ENCODE measurements at regions not wholly inside any gene's neighbourhood (a gene's known extent, or its start where the extent isn't known, plus 50 kb on each side); places are given as distances from the start of the nearest gene placed in this dataset.

DNA sequence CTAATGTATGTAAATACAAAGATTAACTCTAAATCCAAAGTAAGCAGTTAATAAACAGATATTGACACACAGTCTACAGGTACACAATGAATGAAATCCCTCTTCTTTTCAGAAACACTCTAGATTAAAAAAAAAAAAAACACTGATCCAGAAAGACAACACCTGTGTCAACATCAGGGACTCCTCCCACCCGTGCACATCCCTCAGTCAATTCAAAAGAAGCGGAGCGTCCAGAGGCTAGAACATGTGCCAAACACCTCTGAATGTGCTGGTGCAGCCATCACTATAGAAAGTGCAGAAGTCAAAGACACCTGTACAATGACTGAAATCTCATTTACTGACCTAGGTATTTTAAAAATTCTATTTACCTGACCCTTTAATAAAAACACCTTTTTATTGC lies 622.6 kb upstream of the ID2 start:
- H3K27me3 Mint-ChIP-seq = no peaks in the 10 kb centered on the region
- DNase-seq = no peak
- no peak overlapping the region for H3K4me3 Mint-ChIP-seq
- no peak overlapping the region for H3K27ac Mint-ChIP-seq
- peaks cover 1% of the 10 kb centered on the region for H3K36me3 Mint-ChIP-seq (ENCODE audit: low read depth)
- peaks cover 11% of the 10 kb centered on the region for H3K4me1 Mint-ChIP-seq (ENCODE audit: low read depth)
- peaks cover 18% of the 10 kb centered on the region for H3K9me3 Mint-ChIP-seq

DNA sequence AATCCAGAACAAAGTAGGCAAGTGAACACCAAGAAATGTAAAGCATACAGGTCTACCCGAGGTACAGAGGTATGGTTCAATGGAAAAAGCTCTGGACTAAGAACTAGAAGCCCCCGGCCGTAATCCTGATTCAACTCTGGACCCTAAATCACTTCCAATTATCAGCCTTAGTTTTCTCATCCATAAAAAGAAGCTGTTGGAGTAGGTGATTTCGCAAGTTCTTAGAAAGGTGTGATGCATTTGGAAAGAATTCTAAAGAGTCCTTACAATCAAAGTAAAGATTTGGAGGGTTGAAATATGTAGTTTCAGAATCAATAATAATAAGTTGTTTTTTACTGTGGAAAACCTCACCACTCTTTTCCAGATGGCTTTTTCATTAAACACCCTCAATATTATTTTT lies 622.1 kb upstream of the ID2 start:
- peaks cover 4% of the 10 kb centered on the region for H3K36me3 Mint-ChIP-seq (ENCODE audit: low read depth)
- H3K4me1 Mint-ChIP-seq (ENCODE audit: low read depth) = peaks cover 16% of the 10 kb centered on the region
- H3K27me3 Mint-ChIP-seq = no peaks in the 10 kb centered on the region
- no peak overlapping the region for H3K27ac Mint-ChIP-seq
- H3K9me3 Mint-ChIP-seq = peaks cover 23% of the 10 kb centered on the region
- no peak overlapping the region for H3K4me3 Mint-ChIP-seq
- DNase-seq = no peak

DNA sequence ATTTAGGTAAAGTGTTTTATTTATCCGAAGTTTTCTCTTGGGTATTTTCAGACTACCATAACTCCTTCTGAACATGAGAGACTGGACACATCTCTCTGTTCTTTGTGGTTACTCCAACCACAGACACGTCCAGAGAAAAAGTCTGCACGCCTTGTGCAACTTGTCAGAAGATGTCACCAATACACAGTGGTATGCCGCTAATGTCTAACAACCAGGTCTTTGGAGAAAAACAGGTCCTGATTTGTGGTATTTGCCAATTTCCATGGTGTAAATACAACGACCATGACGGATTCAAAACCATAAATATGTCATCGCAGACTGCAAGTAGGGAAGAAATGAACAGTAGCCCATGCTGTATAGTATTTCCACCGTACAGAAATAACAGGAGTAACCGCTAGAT lies 620.6 kb upstream of the ID2 start:
- Mint-ChIP-seq H3K36me3 (ENCODE audit: low read depth) (peaks cover 4% of the 10 kb centered on the region), H3K4me3 (no peak overlapping the region), H3K27me3 (no peaks in the 10 kb centered on the region), H3K4me1 (ENCODE audit: low read depth) (peaks cover 18% of the 10 kb centered on the region), H3K9me3 (peaks cover 23% of the 10 kb centered on the region), H3K27ac (no peak overlapping the region)
- DNase-seq = no peak

DNA sequence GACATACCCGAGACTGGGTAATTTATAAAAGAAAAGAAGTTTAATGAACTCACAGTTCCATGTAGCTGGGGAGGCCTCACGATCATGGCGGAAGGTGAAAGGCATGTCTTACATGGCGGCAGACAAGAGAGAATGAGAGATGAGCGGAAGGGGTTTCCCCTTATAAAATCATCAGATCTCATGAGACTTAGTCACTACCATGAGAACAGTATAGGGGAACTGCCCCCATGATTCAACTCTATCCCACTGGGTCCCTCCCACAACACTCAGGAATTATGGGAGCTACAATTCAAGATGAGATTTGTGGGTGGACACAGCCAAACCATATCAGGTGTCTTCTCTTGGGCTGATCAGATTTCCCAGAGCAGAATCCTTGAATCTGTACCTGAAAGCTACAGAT lies 617.3 kb upstream of the ID2 start:
- DNase-seq = no peak
- Mint-ChIP-seq H3K36me3 (ENCODE audit: low read depth) (peaks cover 4% of the 10 kb centered on the region), H3K27me3 (no peaks in the 10 kb centered on the region), H3K9me3 (peaks cover 13% of the 10 kb centered on the region), H3K4me1 (ENCODE audit: low read depth) (peaks cover 12% of the 10 kb centered on the region), H3K27ac (no peak overlapping the region), H3K4me3 (no peak overlapping the region)

DNA sequence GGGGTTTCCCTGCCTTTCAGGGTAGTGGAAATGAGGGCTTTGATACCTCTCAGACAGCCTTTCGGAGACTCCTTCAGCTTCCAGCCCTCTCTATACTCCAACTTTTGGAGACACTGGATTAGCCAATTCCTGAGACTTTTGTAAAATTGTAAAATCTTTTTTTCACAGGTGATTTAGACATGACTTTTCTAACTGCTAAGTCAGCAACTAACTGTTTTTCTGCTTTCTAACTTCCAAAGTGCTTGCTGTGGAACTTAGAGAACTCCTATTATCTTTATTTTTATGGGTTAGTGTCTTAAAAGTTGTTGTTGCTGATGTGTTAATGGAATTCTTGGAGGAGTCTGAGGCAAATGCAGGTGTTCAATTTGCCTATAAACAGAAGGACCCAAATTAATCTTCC lies 616.7 kb upstream of the ID2 start:
- H3K9me3 Mint-ChIP-seq = peaks cover 13% of the 10 kb centered on the region
- no peaks in the 10 kb centered on the region for H3K27me3 Mint-ChIP-seq
- peaks cover 4% of the 10 kb centered on the region for H3K36me3 Mint-ChIP-seq (ENCODE audit: low read depth)
- no peak overlapping the region for H3K27ac Mint-ChIP-seq
- H3K4me1 Mint-ChIP-seq (ENCODE audit: low read depth) = peaks cover 8% of the 10 kb centered on the region
- no peak for DNase-seq
- no peak overlapping the region for H3K4me3 Mint-ChIP-seq

DNA sequence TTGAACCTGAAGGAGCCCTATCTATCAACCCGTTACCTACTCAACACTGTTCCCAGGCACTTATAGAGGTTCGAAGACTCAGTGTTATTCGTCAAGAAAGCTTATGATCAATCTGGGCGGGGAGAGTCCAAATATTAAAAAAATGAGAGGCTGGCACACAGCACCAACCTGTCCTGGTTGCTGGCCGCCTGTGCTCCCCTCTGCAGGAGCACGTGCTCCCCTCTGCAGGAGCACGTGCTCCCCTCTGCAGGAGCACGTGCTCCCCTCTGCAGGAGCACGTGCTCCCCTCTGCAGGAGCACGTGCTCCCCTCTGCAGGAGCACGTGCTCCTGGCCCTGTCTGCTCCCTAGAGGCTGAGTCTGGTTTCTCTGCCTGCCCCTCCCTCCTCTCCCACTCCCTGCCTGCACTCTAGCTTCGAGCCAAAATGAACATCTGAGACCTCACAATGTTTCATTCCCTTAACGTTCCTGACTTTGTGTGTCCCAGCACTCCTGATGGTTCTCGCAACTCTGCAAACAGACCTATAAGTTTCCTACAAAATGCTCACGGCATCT lies 614.0 kb upstream of the ID2 start:
- Mint-ChIP-seq H3K4me3 (no peak overlapping the region), H3K36me3 (ENCODE audit: low read depth) (peaks cover 4% of the 10 kb centered on the region), H3K27ac (no peak overlapping the region), H3K4me1 (ENCODE audit: low read depth) (peaks cover 13% of the 10 kb centered on the region), H3K9me3 (peaks cover 13% of the 10 kb centered on the region), H3K27me3 (no peaks in the 10 kb centered on the region)
- DNase-seq = no peak

DNA sequence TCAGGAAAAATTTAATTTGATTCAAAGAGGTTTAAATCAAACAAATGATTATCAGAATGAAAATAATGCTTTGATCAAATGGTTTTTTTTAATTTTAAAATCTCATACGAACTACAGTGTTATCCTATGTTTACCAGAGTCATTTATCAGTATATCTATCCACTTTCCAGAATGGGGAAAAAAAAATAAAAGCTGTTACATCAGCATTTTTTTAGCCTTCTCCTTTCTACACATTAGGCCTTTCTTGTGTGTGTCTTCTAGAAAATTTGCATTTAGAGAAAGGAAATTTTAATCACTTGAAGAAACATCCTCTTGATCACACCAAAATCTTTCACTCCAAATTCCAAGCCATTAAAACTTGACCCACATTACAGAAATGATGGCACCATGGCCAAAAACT lies 608.9 kb upstream of the ID2 start:
- no peak for DNase-seq
- Mint-ChIP-seq H3K9me3 (peaks cover 7% of the 10 kb centered on the region), H3K36me3 (ENCODE audit: low read depth) (peaks cover 9% of the 10 kb centered on the region), H3K4me1 (ENCODE audit: low read depth) (peaks cover 19% of the 10 kb centered on the region), H3K27ac (no peak overlapping the region), H3K27me3 (no peaks in the 10 kb centered on the region), H3K4me3 (no peak overlapping the region)

DNA sequence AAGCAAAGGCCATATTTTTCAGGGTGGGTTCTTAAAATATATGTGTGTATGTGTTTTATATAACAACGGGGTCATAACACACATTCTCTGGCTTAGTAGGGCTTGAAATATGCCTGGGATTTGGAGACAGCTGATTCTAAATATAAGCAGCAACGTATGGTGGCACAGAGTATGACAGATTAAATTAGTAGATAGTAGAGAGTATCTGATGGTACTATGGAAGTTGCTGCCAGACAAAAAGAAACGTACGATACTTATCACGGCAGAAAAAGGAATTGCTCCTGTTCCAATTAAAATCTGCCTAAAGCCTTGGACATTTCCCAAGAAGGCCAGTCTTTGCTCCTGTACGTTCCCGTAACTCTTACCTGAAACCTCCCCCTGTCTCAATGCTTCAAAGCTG lies 607.9 kb upstream of the ID2 start:
- H3K4me3 Mint-ChIP-seq = no peak overlapping the region
- H3K9me3 Mint-ChIP-seq = peaks cover 14% of the 10 kb centered on the region
- peaks cover 9% of the 10 kb centered on the region for H3K36me3 Mint-ChIP-seq (ENCODE audit: low read depth)

DNA sequence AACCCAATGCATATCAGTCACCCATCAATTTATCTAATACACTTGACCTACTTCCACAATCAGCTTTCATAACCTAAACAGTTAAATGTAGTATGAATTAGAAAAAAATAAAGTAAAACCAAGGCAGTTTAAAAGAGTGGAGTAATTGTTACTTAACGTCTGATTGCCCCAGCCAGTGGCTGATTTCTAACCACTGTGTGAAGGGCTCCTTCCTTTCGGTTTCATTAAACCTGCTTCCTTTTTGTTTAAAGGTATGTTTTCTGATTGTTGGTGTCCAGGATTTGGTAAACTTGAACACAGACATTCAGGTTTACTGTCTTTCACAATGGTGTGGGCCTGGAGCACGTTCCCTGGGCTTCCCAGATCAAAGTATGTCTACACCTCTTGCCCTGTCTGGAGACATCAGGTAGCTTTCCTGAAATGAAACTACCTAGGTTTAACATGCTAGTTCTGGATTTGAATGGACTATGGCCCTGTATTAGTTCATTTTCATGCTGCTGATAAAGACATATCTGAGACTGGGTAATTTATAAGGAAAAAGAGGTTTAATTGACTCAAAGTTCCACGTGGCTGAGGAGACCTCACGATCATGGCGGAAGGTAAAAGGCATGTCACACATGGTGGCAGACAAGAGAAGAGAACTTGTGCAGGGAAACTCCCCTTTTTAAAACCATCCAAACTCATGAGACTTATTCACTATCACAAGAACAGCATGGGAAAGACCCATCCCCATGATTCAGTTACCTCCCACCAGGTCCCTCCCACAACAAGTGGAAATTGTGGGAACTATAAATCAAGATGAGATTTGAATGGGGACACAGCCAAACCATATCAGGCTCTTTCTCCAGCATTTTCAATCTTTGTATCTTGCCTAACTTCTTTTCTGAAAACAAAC lies 605.2 kb upstream of the ID2 start:
- H3K27ac Mint-ChIP-seq = no peak overlapping the region
- H3K4me3 Mint-ChIP-seq = no peak overlapping the region

More for the DNA sequence above, 607.9 kb upstream of the ID2 start:
- DNase-seq = no peak
- Mint-ChIP-seq H3K27ac (no peak overlapping the region), H3K4me1 (ENCODE audit: low read depth) (peaks cover 19% of the 10 kb centered on the region), H3K27me3 (no peaks in the 10 kb centered on the region)

DNA sequence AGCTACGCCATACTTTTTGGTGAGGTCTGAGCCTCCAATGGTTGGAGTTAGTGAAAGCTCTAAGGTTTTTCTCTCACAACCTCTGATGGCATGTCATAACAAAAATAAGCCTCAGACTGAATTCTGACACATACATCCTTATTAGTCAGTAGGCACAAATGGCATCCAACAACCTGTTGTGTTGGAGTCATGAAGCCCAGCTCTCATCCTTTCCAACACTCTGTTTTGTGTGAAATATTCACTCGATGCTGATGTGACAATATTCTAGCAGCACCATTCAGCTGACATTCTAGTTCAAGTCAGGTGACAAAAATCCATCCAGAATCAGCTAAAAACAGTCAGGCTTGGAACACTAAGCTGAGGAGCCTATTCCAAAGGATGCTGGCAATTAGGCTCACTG lies 603.2 kb upstream of the ID2 start:
- no peak overlapping the region for H3K27ac Mint-ChIP-seq
- H3K27me3 Mint-ChIP-seq = no peaks in the 10 kb centered on the region
- peaks cover 15% of the 10 kb centered on the region for H3K4me1 Mint-ChIP-seq (ENCODE audit: low read depth)
- no peak overlapping the region for H3K4me3 Mint-ChIP-seq
- H3K9me3 Mint-ChIP-seq = peaks cover 14% of the 10 kb centered on the region
- no peak for DNase-seq
- peaks cover 9% of the 10 kb centered on the region for H3K36me3 Mint-ChIP-seq (ENCODE audit: low read depth)

More for the DNA sequence above, 605.2 kb upstream of the ID2 start:
- no peak for DNase-seq
- no peaks in the 10 kb centered on the region for H3K27me3 Mint-ChIP-seq
- H3K4me1 Mint-ChIP-seq (ENCODE audit: low read depth) = peaks cover 12% of the 10 kb centered on the region
- peaks cover 9% of the 10 kb centered on the region for H3K36me3 Mint-ChIP-seq (ENCODE audit: low read depth)
- H3K9me3 Mint-ChIP-seq = peaks cover 14% of the 10 kb centered on the region

DNA sequence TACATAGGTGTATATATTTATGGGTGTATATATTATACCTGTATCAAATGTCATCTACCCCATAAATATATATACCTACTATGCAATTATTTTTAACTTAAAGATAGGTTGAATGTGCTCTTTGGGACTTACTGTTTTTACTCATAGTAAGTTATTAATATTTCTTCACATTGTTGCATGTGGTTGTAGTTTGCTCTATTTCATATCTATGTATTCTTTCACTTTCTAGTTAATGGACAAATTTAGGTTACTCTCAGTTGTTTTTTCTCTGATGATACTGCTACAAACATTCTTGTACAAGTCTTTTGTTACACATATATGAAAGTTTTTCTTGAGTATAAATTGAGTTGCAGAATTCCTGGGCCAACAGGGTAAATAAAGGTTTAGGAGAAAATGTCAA lies 601.8 kb upstream of the ID2 start:
- H3K27me3 Mint-ChIP-seq = no peaks in the 10 kb centered on the region
- H3K9me3 Mint-ChIP-seq = peaks cover 14% of the 10 kb centered on the region
- H3K4me3 Mint-ChIP-seq = no peak overlapping the region
- DNase-seq = no peak
- H3K27ac Mint-ChIP-seq = no peak overlapping the region
- H3K4me1 Mint-ChIP-seq (ENCODE audit: low read depth) = peaks cover 15% of the 10 kb centered on the region
- H3K36me3 Mint-ChIP-seq (ENCODE audit: low read depth) = peaks cover 9% of the 10 kb centered on the region

DNA sequence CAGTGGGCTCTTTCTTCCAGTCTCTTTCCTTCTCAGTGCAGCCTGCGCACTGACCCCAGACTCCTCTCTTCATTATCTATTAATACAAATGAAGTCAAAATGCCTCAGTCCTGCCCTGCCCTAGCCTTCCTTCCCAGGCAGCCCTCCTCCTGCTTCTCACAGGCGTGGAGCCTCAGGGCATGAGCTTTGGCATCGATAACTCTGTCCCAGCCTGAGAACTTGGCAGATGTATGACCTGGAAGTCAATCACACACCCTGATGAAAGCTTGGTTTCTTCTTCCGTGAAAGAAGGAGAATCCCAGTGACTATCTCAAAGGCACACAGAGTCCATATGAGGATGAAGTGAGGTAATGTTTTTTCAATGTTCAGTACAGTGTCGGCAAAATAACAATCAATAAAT lies 600.7 kb upstream of the ID2 start:
- DNase-seq = no peak
- peaks cover 14% of the 10 kb centered on the region for H3K4me1 Mint-ChIP-seq (ENCODE audit: low read depth)
- H3K36me3 Mint-ChIP-seq (ENCODE audit: low read depth) = peaks cover 9% of the 10 kb centered on the region
- H3K27me3 Mint-ChIP-seq = no peaks in the 10 kb centered on the region
- H3K9me3 Mint-ChIP-seq = peaks cover 14% of the 10 kb centered on the region
- H3K27ac Mint-ChIP-seq = no peak overlapping the region
- H3K4me3 Mint-ChIP-seq = no peak overlapping the region

DNA sequence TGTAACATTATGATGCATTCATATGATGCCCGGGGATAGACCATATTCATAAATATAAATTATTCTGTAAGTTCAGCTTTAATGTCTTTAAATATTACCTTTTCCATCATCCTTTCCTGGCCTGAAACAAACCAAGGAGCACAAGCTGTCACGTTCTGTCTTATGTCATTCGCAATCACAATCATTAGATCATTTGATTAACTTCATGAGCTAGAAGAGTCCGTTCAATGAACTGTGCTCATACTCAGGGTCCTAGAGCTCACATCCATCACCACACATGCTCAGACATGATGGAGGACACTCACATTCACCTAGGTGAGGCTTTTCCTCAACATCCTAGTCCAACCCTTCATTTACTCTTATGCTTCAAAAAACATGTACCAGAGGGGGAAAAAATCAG lies 599.0 kb upstream of the ID2 start:
- no peaks in the 10 kb centered on the region for H3K27me3 Mint-ChIP-seq
- peaks cover 7% of the 10 kb centered on the region for H3K9me3 Mint-ChIP-seq
- no peak for DNase-seq
- H3K36me3 Mint-ChIP-seq (ENCODE audit: low read depth) = peaks cover under 1% of the 10 kb centered on the region
- H3K4me1 Mint-ChIP-seq (ENCODE audit: low read depth) = peaks cover 4% of the 10 kb centered on the region
- no peak overlapping the region for H3K27ac Mint-ChIP-seq
- no peak overlapping the region for H3K4me3 Mint-ChIP-seq

DNA sequence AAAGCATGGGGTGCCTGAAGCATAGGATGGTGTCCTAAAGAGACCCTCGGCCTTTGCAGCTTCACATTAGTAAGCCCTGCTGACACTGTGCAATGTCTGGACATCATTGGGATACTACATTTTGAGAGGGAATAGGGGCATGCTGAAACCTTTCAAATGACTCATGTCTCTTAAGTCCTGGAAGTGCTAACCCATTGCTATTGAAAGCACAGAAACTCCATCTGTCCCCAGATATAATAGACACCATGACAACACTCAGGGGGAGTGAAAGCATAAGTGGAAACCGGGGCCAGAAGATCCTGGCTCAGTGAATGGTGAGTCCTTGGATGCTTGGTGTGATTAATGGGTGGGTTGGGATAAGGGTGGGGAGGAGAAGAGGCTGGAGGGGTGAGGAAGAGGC lies 595.5 kb upstream of the ID2 start:
- Mint-ChIP-seq H3K4me3 (no peak overlapping the region), H3K27ac (no peak overlapping the region)

DNA sequence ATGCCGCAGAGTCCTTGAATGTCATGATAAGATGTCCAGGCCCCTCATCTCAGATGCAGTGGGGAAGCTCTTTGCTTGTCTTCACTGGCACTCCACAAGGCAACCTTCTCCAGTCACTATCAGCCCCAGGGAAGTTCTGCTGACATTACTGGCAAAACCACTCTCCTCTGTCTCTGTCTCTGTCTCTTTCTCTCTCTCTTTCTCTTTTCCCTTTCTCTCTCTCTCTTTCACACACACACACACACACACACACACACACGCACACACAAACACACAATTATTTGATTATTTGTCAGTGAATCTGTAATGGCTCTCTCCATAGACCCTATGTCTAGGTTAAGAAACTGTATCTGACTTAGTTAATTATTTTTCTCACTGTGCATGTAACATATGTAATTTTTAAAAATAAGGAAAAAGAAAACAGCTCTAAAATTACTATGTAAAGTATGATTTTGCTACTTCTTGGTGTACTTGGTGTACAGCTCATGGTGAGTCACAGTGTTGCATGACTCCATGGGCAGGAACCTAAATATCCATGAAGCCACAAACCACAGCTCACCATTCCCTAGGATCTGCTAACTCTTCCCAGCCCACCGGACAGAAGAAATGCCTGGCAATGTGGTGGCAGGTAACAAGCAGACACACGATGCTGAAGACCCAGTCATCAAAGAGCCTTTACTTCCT lies 594.9 kb upstream of the ID2 start:
- Mint-ChIP-seq H3K36me3 (ENCODE audit: low read depth) (no peaks in the 10 kb centered on the region), H3K4me3 (no peak overlapping the region), H3K27ac (no peak overlapping the region), H3K4me1 (ENCODE audit: low read depth) (peaks cover 4% of the 10 kb centered on the region), H3K27me3 (no peaks in the 10 kb centered on the region), H3K9me3 (no peaks in the 10 kb centered on the region)
- no peak for DNase-seq

More for the DNA sequence above, 595.5 kb upstream of the ID2 start:
- H3K27me3 Mint-ChIP-seq = no peaks in the 10 kb centered on the region
- peaks cover 4% of the 10 kb centered on the region for H3K4me1 Mint-ChIP-seq (ENCODE audit: low read depth)
- H3K9me3 Mint-ChIP-seq = no peaks in the 10 kb centered on the region
- no peaks in the 10 kb centered on the region for H3K36me3 Mint-ChIP-seq (ENCODE audit: low read depth)
- no peak for DNase-seq

Data from activated T-cell treated with anti-CD3 and anti-CD28 coated beads, Interleukin-2, amount 50 U/mL, for 24 hours (primary cell).